Smooth muscle cell (in vitro differentiated cells): ENCODE measurements at regions not wholly inside any gene's neighbourhood (a gene's known extent, or its start where the extent isn't known, plus 50 kb on each side); places are given as distances from the start of the nearest gene placed in this dataset.
"Not testable (repeated sequence)": the region's sequence is repeated elsewhere in the genome, so short reads cannot be mapped to it uniquely, and the experiment has no call there.

Source experiments
- DNase-seq: peaks from one replicate; lab custom pipeline; 2025; ENCODE audit not compliant: unreplicated experiment; lab: John Stamatoyannopoulos, UW
- H2AFZ ChIP-seq: fragments of 200-600 bp; sonication (generic); 2 replicates; pipeline ENCODE4 v1.6.0; 2016; ENCODE audit warnings: antibody characterized with exemption, low read depth, mild to moderate bottlenecking
- H3F3A ChIP-seq: fragments of 200-600 bp; sonication (generic); 2 replicates; pipeline ENCODE4 v1.6.0; 2017; ENCODE audit warnings: antibody characterized with exemption, low read depth
- H3K27ac ChIP-seq: fragments of 200-600 bp; sonication (generic); 2 replicates; pipeline ENCODE4 v1.5.1; 2016; ENCODE audit warnings: low read depth, mild to moderate bottlenecking
- H3K27me3 ChIP-seq: fragments of 200-600 bp; sonication (generic); 2 replicates; pipeline ENCODE4 v1.6.1; 2016; ENCODE audit warnings: low read depth, mild to moderate bottlenecking
- H3K36me3 ChIP-seq: fragments of 200-600 bp; sonication (generic); 2 replicates; pipeline ENCODE4 v1.5.1; 2016; ENCODE audit warnings: low read depth
- H3K4me1 ChIP-seq: fragments of 200-600 bp; sonication (generic); 2 replicates; pipeline ENCODE4 v1.5.1; 2016; ENCODE audit warnings: low read depth
- H3K4me2 ChIP-seq: fragments of 200-600 bp; sonication (generic); 2 replicates; pipeline ENCODE4 v1.6.0; 2016; ENCODE audit warnings: mild to moderate bottlenecking
- H3K4me3 ChIP-seq: fragments of 200-600 bp; sonication (generic); 2 replicates; pipeline ENCODE4 v1.5.1; 2016; ENCODE audit warnings: mild to moderate bottlenecking
- H3K79me2 ChIP-seq: fragments of 200-600 bp; sonication (generic); 2 replicates; pipeline ENCODE4 v1.6.0; 2016; ENCODE audit warnings: low read depth, mild to moderate bottlenecking
- H3K9ac ChIP-seq: fragments of 200-600 bp; sonication (generic); 2 replicates; pipeline ENCODE4 v1.6.0; 2016; ENCODE audit warnings: low read depth
- H3K9me3 ChIP-seq: fragments of 200-600 bp; sonication (generic); replicated peaks from 2 replicates; pipeline ENCODE4 v1.5.1; 2016; ENCODE audit warnings: low read depth
- H4K20me1 ChIP-seq: fragments of 200-600 bp; sonication (generic); 2 replicates; pipeline ENCODE4 v1.6.0; 2016; ENCODE audit warnings: low read depth
- CTCF ChIP-seq: fragments of 200-600 bp; sonication (generic); IDR thresholded peaks from 2 replicates; pipeline ENCODE4 v1.5.1; 2017; ENCODE audit warnings: borderline replicate concordance, mild to moderate bottlenecking, antibody characterized with exemption; ENCODE audit not compliant: insufficient read depth, poor library complexity, severe bottlenecking
- WGBS: methylation state at CpG from one replicate; pipeline ENCODE4 v1.1.7; 2016; ENCODE audit warnings: low lambda C conversion rate; 5-methylcytosine and 5-hydroxymethylcytosine counted together

DNA sequence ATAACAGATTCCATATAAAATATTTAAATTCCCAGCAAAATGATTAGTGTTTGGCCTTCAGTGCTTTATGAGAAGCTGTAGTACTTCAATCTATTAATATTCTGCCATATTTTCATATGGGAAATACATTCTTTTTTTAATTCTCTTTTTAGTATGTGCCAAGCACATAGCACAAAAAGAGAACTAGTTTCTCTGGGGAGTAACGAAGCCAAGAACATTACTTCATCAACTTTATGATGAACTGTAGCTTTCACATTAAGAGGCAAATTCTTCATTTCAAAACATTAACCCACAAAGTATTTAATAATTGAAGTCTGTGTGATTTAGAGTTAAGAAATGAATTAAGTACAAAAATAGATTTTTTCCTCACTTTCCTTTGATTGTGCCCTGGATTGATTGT is 281.0 kb upstream of the EYS start:
- no peak for DNase-seq
- Histone ChIP-seq H3K4me3 (no peak overlapping the region), H3K36me3 (no peaks in the 10 kb centered on the region), H2AFZ (no peak overlapping the region), H3K9me3 (no peaks in the 10 kb centered on the region), H3F3A (no peaks in the 10 kb centered on the region), H3K4me1 (no peaks in the 10 kb centered on the region), H3K4me2 (no peak overlapping the region), H3K27ac (no peak overlapping the region), H3K79me2 (no peaks in the 10 kb centered on the region), H3K27me3 (no peaks in the 10 kb centered on the region), H3K9ac (no peak overlapping the region), H4K20me1 (no peaks in the 10 kb centered on the region)
- 97% methylated on average over 1 of the region's 1 CpG for WGBS
- no peak for TF ChIP-seq CTCF

DNA sequence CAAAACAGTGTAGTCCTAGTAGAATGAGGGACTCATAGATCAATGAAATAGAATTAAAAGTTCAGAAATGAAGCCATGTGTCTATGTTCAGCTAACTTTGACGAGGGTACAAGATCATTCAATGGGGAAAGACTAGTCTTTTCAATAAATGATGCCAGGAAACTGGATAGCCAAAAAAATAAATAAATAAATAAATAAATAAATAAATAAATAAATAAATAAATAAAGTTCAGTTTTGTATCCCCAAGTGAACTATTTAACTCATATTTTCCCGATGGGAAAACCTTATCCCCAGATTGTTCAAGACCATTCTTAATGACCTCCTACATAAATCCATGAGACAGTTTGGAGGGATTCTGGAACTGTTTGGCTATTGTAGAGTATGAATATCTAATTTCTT is 277.1 kb upstream of the EYS start:
- no peaks in the 10 kb centered on the region for H3K9me3 ChIP-seq
- H3K36me3 ChIP-seq, result no peaks in the 10 kb centered on the region
- H3K9ac ChIP-seq, result no peak overlapping the region
- no peak overlapping the region for H2AFZ ChIP-seq
- no peak for TF ChIP-seq CTCF
- H3K27ac ChIP-seq, result no peak overlapping the region
- H3F3A ChIP-seq, result peaks cover 9% of the 10 kb centered on the region
- H3K79me2 ChIP-seq, result no peaks in the 10 kb centered on the region
- H3K27me3 ChIP-seq, result no peaks in the 10 kb centered on the region
- no peak for DNase-seq
- H4K20me1 ChIP-seq, result no peaks in the 10 kb centered on the region
- H3K4me3 ChIP-seq, result no peak overlapping the region
- 85% methylated on average over 2 of the region's 2 CpGs for WGBS
- H3K4me1 ChIP-seq, result no peaks in the 10 kb centered on the region
- no peak overlapping the region for H3K4me2 ChIP-seq

GRCh38 chr6:65979120-65979519 is 272.1 kb upstream of the EYS start:
- no peaks in the 10 kb centered on the region for H3K27me3 ChIP-seq
- no peaks in the 10 kb centered on the region for H3K4me1 ChIP-seq
- H3K9ac ChIP-seq, result no peak overlapping the region
- no peak for DNase-seq
- no peaks in the 10 kb centered on the region for H3K9me3 ChIP-seq
- H3K79me2 ChIP-seq, result no peaks in the 10 kb centered on the region
- WGBS, result 17% methylated on average over 2 of the region's 2 CpGs
- TF ChIP-seq CTCF, result no peak
- H4K20me1 ChIP-seq, result no peaks in the 10 kb centered on the region
- peak overlapping the region; percentile 30 for H3K4me2 ChIP-seq
- H2AFZ ChIP-seq, result peak overlapping the region; percentile 80
- no peak overlapping the region for H3K4me3 ChIP-seq
- H3K27ac ChIP-seq, result peak overlapping the region; percentile 79
- H3F3A ChIP-seq, result peaks cover 9% of the 10 kb centered on the region
- no peaks in the 10 kb centered on the region for H3K36me3 ChIP-seq

DNA sequence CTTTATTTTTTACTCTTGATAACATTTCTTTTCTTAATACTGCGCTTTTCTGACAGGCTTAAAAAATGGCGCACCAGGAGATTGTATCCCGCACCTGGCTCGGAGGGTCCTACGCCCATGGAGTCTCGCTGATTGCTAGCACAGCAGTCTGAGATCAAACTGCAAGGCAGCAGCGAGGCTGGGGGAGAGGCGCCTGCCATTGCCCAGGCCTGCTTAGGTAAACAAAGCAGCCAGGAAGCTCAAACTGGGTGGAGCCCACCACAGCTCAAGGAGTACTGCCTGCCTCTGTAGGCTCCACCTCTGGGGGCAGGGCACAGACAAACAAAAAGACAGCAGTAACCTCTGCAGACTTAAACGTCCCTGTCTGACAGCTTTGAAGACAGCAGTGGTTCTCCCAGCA is 264.2 kb upstream of the EYS start:
- H2AFZ ChIP-seq, H3F3A ChIP-seq, H3K27me3 ChIP-seq, H3K79me2 ChIP-seq, H4K20me1 ChIP-seq, H3K4me1 ChIP-seq, H3K4me2 ChIP-seq, DNase-seq, H3K27ac ChIP-seq, H3K36me3 ChIP-seq, H3K9me3 ChIP-seq, H3K9ac ChIP-seq, H3K4me3 ChIP-seq: not testable (repeated sequence)
- 95% methylated on average over 8 of the region's 9 CpGs for WGBS
